GM12878 (cell line): ENCODE measurements at regions not wholly inside any gene's neighbourhood (a gene's known extent, or its start where the extent isn't known, plus 50 kb on each side); places are given as distances from the start of the nearest gene placed in this dataset.

Source experiments
- ATAC-seq: fragments of 200-7000 bp; cut with Tn5 transposase; 3 replicates; pipeline ENCODE4 v1.9.1; 2020; ENCODE audit warnings: mild to moderate bottlenecking, moderate library complexity
- BruUV-seq: library from RNA; stranded (reverse); fragments of 400-500 nt; replicated peaks from 2 replicates; lab custom pipeline; 2021; lab: Mats Ljungman, UMichigan
- CTCF ChIA-PET: fragments of 300-600 bp; sonication (Branson Sonifier 250); formaldehyde crosslinking; extraction: SDS; loops from one replicate; lab custom pipeline; 2021; ENCODE audit warnings: inconsistent platforms; lab: Yijun Ruan, JAX
- POLR2A ChIA-PET: fragments of 350-600 bp; formaldehyde crosslinking; extraction: SDS; loops from one replicate; lab custom pipeline; 2021; ENCODE audit warnings: inconsistent platforms; lab: Charles Lee
- RAD21 ChIA-PET: fragments of 300-600 bp; sonication (Branson Sonifier 250); formaldehyde crosslinking; loops from one replicate; lab custom pipeline; 2023; ENCODE audit warnings: antibody characterized with exemption; ENCODE audit not compliant: unreplicated experiment; lab: Charles Lee
- SMC1A ChIA-PET: fragments of 300-600 bp; sonication (Branson Sonifier 250); formaldehyde crosslinking; loops from one replicate; lab custom pipeline; 2023; ENCODE audit not compliant: unreplicated experiment, uncharacterized antibody; lab: Charles Lee
- DNase-seq: peaks from one replicate; pipeline ENCODE4 v3.0.0-alpha.2; 2011; ENCODE audit warnings: low read depth, low spot score
- FAIRE-seq: peaks from 3 replicates; lab custom pipeline; 2011; peaks lifted over from hg19 to GRCh38; lab: Jason Lieb, UNC
- H2AFZ ChIP-seq: 2 replicates; pipeline ENCODE4 v1.6.0; 2011; ENCODE audit warnings: low read depth, low read length, control low read depth; ENCODE audit not compliant: control insufficient read depth
- H3K27ac ChIP-seq: 2 replicates; pipeline ENCODE4 v1.5.1; 2011; ENCODE audit warnings: control low read depth; ENCODE audit not compliant: control insufficient read depth, insufficient read depth
- H3K27me3 ChIP-seq, 2 experiments: replicated peaks in 1 of 2; 2 replicates each; pipeline versions ENCODE4 v1.6.0 to v1.6.1; 2011; ENCODE audit warnings: low read length in 1 of 2; ENCODE audit not compliant: control insufficient read depth in 2 of 2, insufficient read depth in 2 of 2
- H3K36me3 ChIP-seq, 2 experiments: 2 replicates each; pipeline ENCODE4 v1.5.1; 2011; ENCODE audit warnings: low read length in 1 of 2; ENCODE audit not compliant: control insufficient read depth in 2 of 2, insufficient read depth in 2 of 2
- H3K4me1 ChIP-seq: 2 replicates; pipeline ENCODE4 v1.6.1; 2011; ENCODE audit warnings: mild to moderate bottlenecking, low read length, moderate library complexity, mixed read lengths; ENCODE audit not compliant: control insufficient read depth, insufficient read depth
- H3K4me2 ChIP-seq: 2 replicates; pipeline ENCODE4 v1.6.0; 2011; ENCODE audit warnings: control low read depth; ENCODE audit not compliant: control insufficient read depth, insufficient read depth
- H3K4me3 ChIP-seq: fragments of 200-600 bp; sonication (generic); 2 replicates; pipeline ENCODE4 v1.5.1; 2016
- H3K79me2 ChIP-seq: 2 replicates; pipeline ENCODE4 v1.6.0; 2011; ENCODE audit warnings: low read length; ENCODE audit not compliant: control insufficient read depth, insufficient read depth
- H3K9ac ChIP-seq: 2 replicates; pipeline ENCODE4 v1.8.0; 2011; ENCODE audit warnings: low read length, control low read depth, mixed read lengths; ENCODE audit not compliant: control insufficient read depth, insufficient read depth
- H3K9me3 ChIP-seq: replicated peaks from 3 replicates; pipeline ENCODE4 v1.5.1; 2011; ENCODE audit warnings: mild to moderate bottlenecking, low read length; ENCODE audit not compliant: control insufficient read depth, insufficient read depth
- H4K20me1 ChIP-seq: 2 replicates; pipeline ENCODE4 v1.6.0; 2011; ENCODE audit not compliant: control insufficient read depth, insufficient read depth
- ESRRA ChIP-seq: IDR thresholded peaks from 2 replicates; pipeline ENCODE4 v1.6.1; 2012; ENCODE audit warnings: mild to moderate bottlenecking, low read length, improper control_type of control experiment
- IRF4 ChIP-seq: IDR thresholded peaks from 2 replicates; pipeline ENCODE4 v1.6.1; 2011; ENCODE audit warnings: low read depth, low read length
- MXI1 ChIP-seq: fragments of 150-350 bp; IDR thresholded peaks from 2 replicates; pipeline ENCODE4 v1.6.1; 2011; ENCODE audit warnings: low read depth, mild to moderate bottlenecking, inconsistent platforms, low read length, improper control_type of control experiment
- MYB ChIP-seq: fragments of 150-350 bp; IDR thresholded peaks from 2 replicates; pipeline ENCODE4 v1.6.1; 2014; ENCODE audit warnings: mild to moderate bottlenecking, low read depth, low read length, borderline replicate concordance
- NR2C1 ChIP-seq: fragments of 450-650 bp; IDR thresholded peaks from 2 replicates; pipeline ENCODE4 v1.6.1; 2017; ENCODE audit warnings: antibody characterized with exemption, mild to moderate bottlenecking, moderate library complexity
- NRF1 ChIP-seq: conservative IDR thresholded peaks from 2 replicates; pipeline ENCODE4 v1.6.1; 2011; ENCODE audit warnings: mild to moderate bottlenecking, low read depth, low read length, improper control_type of control experiment
- SIN3A ChIP-seq: IDR thresholded peaks from 2 replicates; pipeline ENCODE4 v1.6.1; 2012; ENCODE audit warnings: low read depth, low read length, improper control_type of control experiment
- SIX5 ChIP-seq: IDR thresholded peaks from 2 replicates; pipeline ENCODE4 v1.6.1; 2011; ENCODE audit warnings: mild to moderate bottlenecking, low read depth, low read length, moderate library complexity; ENCODE audit not compliant: severe bottlenecking
- SP1 ChIP-seq: IDR thresholded peaks from one replicate; pipeline ENCODE4 v1.6.1; 2011; ENCODE audit warnings: low read depth, low read length
- SREBF2 ChIP-seq: IDR thresholded peaks from 2 replicates; pipeline ENCODE4 v1.6.1; 2012; ENCODE audit warnings: mild to moderate bottlenecking, low read length
- STAT3 ChIP-seq: IDR thresholded peaks from 2 replicates; pipeline ENCODE4 v1.6.1; 2011; ENCODE audit warnings: low read depth, low read length, improper control_type of control experiment
- ZBED1 ChIP-seq: IDR thresholded peaks from 2 replicates; pipeline ENCODE4 v1.6.1; 2016; ENCODE audit warnings: borderline replicate concordance
- ZNF622 ChIP-seq: fragments of 450-650 bp; IDR thresholded peaks from 2 replicates; pipeline ENCODE4 v1.6.1; 2017; ENCODE audit warnings: mild to moderate bottlenecking, inconsistent platforms
- in situ Hi-C: fragments of 300-500 bp; cut with MboI; formaldehyde crosslinking; loops from 9 replicates; pipeline ENCODE4 v1.14.3; 2018; ENCODE audit warnings: mixed read lengths
- intact Hi-C: fragments of 100-400 bp; cut with micrococcal nuclease; formaldehyde crosslinking; loops from one replicate; pipeline ENCODE4 v1.14.2; 2022; ENCODE audit not compliant: unreplicated experiment
- TF ChIP-seq, protein P1 (sequence below): IDR thresholded peaks from 2 replicates; pipeline ENCODE4 v1.6.1; 2011; ENCODE audit warnings: borderline replicate concordance, low read depth, mild to moderate bottlenecking, moderate library complexity, low read length; ENCODE audit not compliant: insufficient read depth, poor library complexity, severe bottlenecking
- TF ChIP-seq, protein P2 (sequence below): IDR thresholded peaks from 2 replicates; pipeline ENCODE4 v1.6.1; 2011; ENCODE audit warnings: mild to moderate bottlenecking, low read depth, low read length, moderate library complexity; ENCODE audit not compliant: insufficient replicate concordance

DNA sequence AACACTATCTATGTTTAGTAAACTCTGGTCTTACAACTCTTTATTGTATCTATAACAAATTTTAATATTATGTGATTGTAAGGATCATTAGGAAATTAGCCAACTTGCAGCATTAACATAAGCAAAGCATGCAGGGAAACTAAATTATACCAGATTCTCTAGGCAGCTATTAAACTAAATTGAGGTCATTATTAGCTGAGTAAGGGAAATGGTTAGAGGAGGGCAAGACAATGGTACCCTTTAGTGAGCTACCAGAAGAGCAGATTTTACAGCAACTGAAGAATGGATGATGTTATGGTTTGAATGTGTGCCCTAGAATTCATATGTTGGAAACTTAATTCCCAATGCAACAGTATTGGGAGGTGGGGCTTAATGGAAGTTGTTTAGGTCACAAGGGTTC is 79.1 kb downstream of the SMPDL3A start:
- H3K36me3 ChIP-seq, result no peaks in the 10 kb centered on the region
- H3K9me3 ChIP-seq, result no peaks in the 10 kb centered on the region
- SMC1A ChIA-PET, result interaction anchor here (0.8 to 9.3 kb wide), 11 partner anchors 9 to 848 kb away, joined by 3 to 89 read pairs (median 11); no protein-coding TSS in a partner anchor
- CTCF ChIA-PET, result interaction anchor here (0.9 to 6.6 kb wide), 13 partner anchors 8 to 846 kb away, joined by 4 to 175 read pairs (median 20); no protein-coding TSS in a partner anchor
- H3K27ac ChIP-seq, result no peak overlapping the region
- POLR2A ChIA-PET, result interaction anchor here (1.3 kb wide), 1 partner anchor 138 kb away, joined by 3 read pairs; no protein-coding TSS in a partner anchor
- H3K79me2 ChIP-seq, result no peaks in the 10 kb centered on the region
- DNase-seq (no peak), FAIRE-seq (no peak), ATAC-seq (no peak)
- H3K27me3 ChIP-seq, result no peaks in the 10 kb centered on the region
- in situ Hi-C loops (loop anchor here (10.0 kb wide), 1 partner anchor 447 kb away; no protein-coding TSS in a partner anchor), intact Hi-C loops (loop anchor here (10.0 kb wide), 1 partner anchor 847 kb away; no protein-coding TSS in a partner anchor)
- RAD21 ChIA-PET, result interaction anchor here (1.1 to 4.8 kb wide), 9 partner anchors 11 to 512 kb away, joined by 3 to 91 read pairs (median 8); no protein-coding TSS in a partner anchor
- no peak overlapping the region for H3K4me2 ChIP-seq
- no peaks in the 10 kb centered on the region for H4K20me1 ChIP-seq
- BruUV-seq, result no TSS peak
- H3K4me1 ChIP-seq, result no peaks in the 10 kb centered on the region
- no peak overlapping the region for H3K9ac ChIP-seq
- no peak overlapping the region for H2AFZ ChIP-seq
- H3K4me3 ChIP-seq, result no peak overlapping the region
- TF ChIP-seq SP1 (no peak), IRF4 (no peak), ZNF622 (no peak), SREBF2 (no peak), MYB (no peak), SIX5 (no peak), NR2C1 (no peak), SIN3A (no peak), STAT3 (no peak), NRF1 (no peak), ZBED1 (no peak), MXI1 (no peak), ESRRA (no peak)
- TF ChIP-seq, protein P1, sequence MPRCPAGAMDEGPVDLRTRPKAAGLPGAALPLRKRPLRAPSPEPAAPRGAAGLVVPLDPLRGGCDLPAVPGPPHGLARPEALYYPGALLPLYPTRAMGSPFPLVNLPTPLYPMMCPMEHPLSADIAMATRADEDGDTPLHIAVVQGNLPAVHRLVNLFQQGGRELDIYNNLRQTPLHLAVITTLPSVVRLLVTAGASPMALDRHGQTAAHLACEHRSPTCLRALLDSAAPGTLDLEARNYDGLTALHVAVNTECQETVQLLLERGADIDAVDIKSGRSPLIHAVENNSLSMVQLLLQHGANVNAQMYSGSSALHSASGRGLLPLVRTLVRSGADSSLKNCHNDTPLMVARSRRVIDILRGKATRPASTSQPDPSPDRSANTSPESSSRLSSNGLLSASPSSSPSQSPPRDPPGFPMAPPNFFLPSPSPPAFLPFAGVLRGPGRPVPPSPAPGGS, result no peak
- TF ChIP-seq, protein P2, sequence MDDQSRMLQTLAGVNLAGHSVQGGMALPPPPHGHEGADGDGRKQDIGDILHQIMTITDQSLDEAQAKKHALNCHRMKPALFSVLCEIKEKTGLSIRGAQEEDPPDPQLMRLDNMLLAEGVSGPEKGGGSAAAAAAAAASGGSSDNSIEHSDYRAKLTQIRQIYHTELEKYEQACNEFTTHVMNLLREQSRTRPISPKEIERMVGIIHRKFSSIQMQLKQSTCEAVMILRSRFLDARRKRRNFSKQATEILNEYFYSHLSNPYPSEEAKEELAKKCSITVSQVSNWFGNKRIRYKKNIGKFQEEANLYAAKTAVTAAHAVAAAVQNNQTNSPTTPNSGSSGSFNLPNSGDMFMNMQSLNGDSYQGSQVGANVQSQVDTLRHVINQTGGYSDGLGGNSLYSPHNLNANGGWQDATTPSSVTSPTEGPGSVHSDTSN, result no peak
- TF ChIP-seq, all 136 proteins: peak for 0
